ENCODE measurements at regions not wholly inside any gene's neighbourhood (a gene's known extent, or its start where the extent isn't known, plus 50 kb on each side); places are given as distances from the start of the nearest gene placed in this dataset.
"Not testable (repeated sequence)": the region's sequence is repeated elsewhere in the genome, so short reads cannot be mapped to it uniquely, and the experiment has no call there.

DNA sequence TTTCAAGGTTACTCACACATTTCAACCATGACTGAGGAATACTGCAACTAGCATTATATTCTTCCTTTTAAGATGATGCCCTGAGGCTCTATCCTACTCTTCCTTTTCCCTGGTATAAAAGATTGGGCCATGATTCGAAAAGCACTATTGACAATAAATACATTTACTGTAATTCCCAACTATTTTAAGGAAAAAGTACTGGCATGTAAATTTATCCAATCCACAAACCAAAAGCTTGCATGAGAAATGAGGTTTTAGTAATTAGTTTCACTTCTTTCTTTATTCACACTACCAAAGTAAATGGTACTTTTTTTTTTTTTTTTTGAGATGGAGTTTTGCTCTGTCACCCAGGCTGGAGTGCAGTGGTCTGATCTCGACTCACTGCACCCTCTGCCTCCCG, 310.2 kb downstream of the LRRC3B start:
- DNase-seq (ENCODE audit: low spot score) = no peak
- H3K36me3 ChIP-seq = no peaks in the 10 kb centered on the region

GRCh38 chr3:26945480-26945879, 322.9 kb downstream of the LRRC3B start:
- peaks cover 0 to 11% of the 10 kb centered on the region in 2 donors for H3K9me3 ChIP-seq
- DNase-seq (ENCODE audit: low spot score); H3K4me1 ChIP-seq; H3K27me3 ChIP-seq; H3K36me3 ChIP-seq; H3K27ac ChIP-seq; H3K4me3 ChIP-seq: not testable (repeated sequence)

More for the DNA sequence above, 310.2 kb downstream of the LRRC3B start:
- Histone ChIP-seq H3K4me3 (no peak overlapping the region), H3K27ac (no peak overlapping the region), H3K27me3 (no peaks in the 10 kb centered on the region), H3K4me1 (no peaks in the 10 kb centered on the region), H3K9me3 (no peaks in the 10 kb centered on the region)
- TF ChIP-seq, protein P1, sequence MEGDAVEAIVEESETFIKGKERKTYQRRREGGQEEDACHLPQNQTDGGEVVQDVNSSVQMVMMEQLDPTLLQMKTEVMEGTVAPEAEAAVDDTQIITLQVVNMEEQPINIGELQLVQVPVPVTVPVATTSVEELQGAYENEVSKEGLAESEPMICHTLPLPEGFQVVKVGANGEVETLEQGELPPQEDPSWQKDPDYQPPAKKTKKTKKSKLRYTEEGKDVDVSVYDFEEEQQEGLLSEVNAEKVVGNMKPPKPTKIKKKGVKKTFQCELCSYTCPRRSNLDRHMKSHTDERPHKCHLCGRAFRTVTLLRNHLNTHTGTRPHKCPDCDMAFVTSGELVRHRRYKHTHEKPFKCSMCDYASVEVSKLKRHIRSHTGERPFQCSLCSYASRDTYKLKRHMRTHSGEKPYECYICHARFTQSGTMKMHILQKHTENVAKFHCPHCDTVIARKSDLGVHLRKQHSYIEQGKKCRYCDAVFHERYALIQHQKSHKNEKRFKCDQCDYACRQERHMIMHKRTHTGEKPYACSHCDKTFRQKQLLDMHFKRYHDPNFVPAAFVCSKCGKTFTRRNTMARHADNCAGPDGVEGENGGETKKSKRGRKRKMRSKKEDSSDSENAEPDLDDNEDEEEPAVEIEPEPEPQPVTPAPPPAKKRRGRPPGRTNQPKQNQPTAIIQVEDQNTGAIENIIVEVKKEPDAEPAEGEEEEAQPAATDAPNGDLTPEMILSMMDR (IDR thresholded peaks at IDR 0.05) = no peak

- H3K36me3 ChIP-seq = no peaks in the 10 kb centered on the region
- H3K9me3 ChIP-seq = no peaks in the 10 kb centered on the region
- TF ChIP-seq, protein P1 (IDR thresholded peaks at IDR 0.05) = no peak
Measured at GRCh38 chr3:26960382-26960781, 337.8 kb downstream of the LRRC3B start.

GRCh38 chr3:26962492-26963360, 340.2 kb downstream of the LRRC3B start:
- no peaks in the 10 kb centered on the region for H3K9me3 ChIP-seq
- H3K4me1 ChIP-seq = no peaks in the 10 kb centered on the region
- no peak overlapping the region for H3K4me3 ChIP-seq
- H3K27ac ChIP-seq = no peak overlapping the region
- DNase-seq (ENCODE audit: low spot score) = no peak
- H3K36me3 ChIP-seq = no peaks in the 10 kb centered on the region
- H3K27me3 ChIP-seq = no peaks in the 10 kb centered on the region
- TF ChIP-seq, protein P1 (IDR thresholded peaks at IDR 0.05) = no peak

More at GRCh38 chr3:26960382-26960781, 337.8 kb downstream of the LRRC3B start:
- H3K27ac ChIP-seq = no peak overlapping the region
- H3K4me3 ChIP-seq = no peak overlapping the region
- H3K27me3 ChIP-seq = no peaks in the 10 kb centered on the region
- H3K4me1 ChIP-seq = no peaks in the 10 kb centered on the region
- no peak for DNase-seq (ENCODE audit: low spot score)

- no peak overlapping the region for H3K4me3 ChIP-seq
- no peak for DNase-seq (ENCODE audit: low spot score)
Measured at GRCh38 chr3:26963361-26963743, 340.8 kb downstream of the LRRC3B start.

GRCh38 chr3:26964313-26964712, 341.7 kb downstream of the LRRC3B start:
- no peak overlapping the region for H3K4me3 ChIP-seq
- DNase-seq (ENCODE audit: low spot score) = no peak
- TF ChIP-seq, protein P1 (IDR thresholded peaks at IDR 0.05) = no peak

More at GRCh38 chr3:26963361-26963743, 340.8 kb downstream of the LRRC3B start:
- no peaks in the 10 kb centered on the region for H3K27me3 ChIP-seq
- H3K9me3 ChIP-seq = no peaks in the 10 kb centered on the region
- no peaks in the 10 kb centered on the region for H3K36me3 ChIP-seq
- no peak overlapping the region for H3K27ac ChIP-seq
- no peaks in the 10 kb centered on the region for H3K4me1 ChIP-seq
- TF ChIP-seq, protein P1 (IDR thresholded peaks at IDR 0.05) = no peak

More at GRCh38 chr3:26964313-26964712, 341.7 kb downstream of the LRRC3B start:
- Histone ChIP-seq H3K27me3 (no peaks in the 10 kb centered on the region), H3K9me3 (no peaks in the 10 kb centered on the region), H3K27ac (no peak overlapping the region), H3K4me1 (no peaks in the 10 kb centered on the region), H3K36me3 (no peaks in the 10 kb centered on the region)
